HG02840 (cell line): ENCODE measurements at regions not wholly inside any gene's neighbourhood (a gene's known extent, or its start where the extent isn't known, plus 50 kb on each side); places are given as distances from the start of the nearest gene placed in this dataset.
"Not testable (repeated sequence)": the region's sequence is repeated elsewhere in the genome, so short reads cannot be mapped to it uniquely, and the experiment has no call there.

ENCODE experiments used
- ATAC-seq: cut with Tn5 transposase; IDR thresholded peaks from one replicate; pipeline ENCODE4 v1.9.1; 2021; ENCODE audit warnings: mild to moderate bottlenecking, moderate library complexity, moderate number of reproducible peaks; ENCODE audit not compliant: unreplicated experiment, low FRiP score

- no peak for ATAC-seq
These were observed 246.5 kb upstream of the SFRP2 start for GRCh38 chr4:154035341-154035740.

- no peak for ATAC-seq
These were observed 245.0 kb upstream of the SFRP2 start for GRCh38 chr4:154033921-154034320.

GRCh38 chr4:154032914-154033313, 244.0 kb upstream of the SFRP2 start:
- no peak for ATAC-seq

- ATAC-seq: no peak
These were observed 241.9 kb upstream of the SFRP2 start for GRCh38 chr4:154030746-154031145.

GRCh38 chr4:154030152-154030551, 241.3 kb upstream of the SFRP2 start:
- ATAC-seq: no peak

- ATAC-seq: no peak
These were observed 240.3 kb upstream of the SFRP2 start for GRCh38 chr4:154029171-154029570.

GRCh38 chr4:154025110-154025509, 236.2 kb upstream of the SFRP2 start:
- no peak for ATAC-seq

GRCh38 chr4:154024097-154024694, 235.3 kb upstream of the SFRP2 start:
- ATAC-seq: no peak

GRCh38 chr4:154023671-154024070, 234.8 kb upstream of the SFRP2 start:
- ATAC-seq: not testable (repeated sequence)

- ATAC-seq: no peak
These were observed 230.9 kb upstream of the SFRP2 start for GRCh38 chr4:154019811-154020210.

- ATAC-seq: no peak
These were observed 229.8 kb upstream of the SFRP2 start for GRCh38 chr4:154018659-154019058.

GRCh38 chr4:154015578-154015977, 226.7 kb upstream of the SFRP2 start:
- ATAC-seq: no peak

GRCh38 chr4:154014407-154015321, 225.8 kb upstream of the SFRP2 start:
- no peak for ATAC-seq

- ATAC-seq: no peak
These were observed 224.7 kb upstream of the SFRP2 start for GRCh38 chr4:154013576-154013975.

GRCh38 chr4:154010371-154010770, 221.5 kb upstream of the SFRP2 start:
- ATAC-seq: no peak

GRCh38 chr4:154009788-154010187, 220.9 kb upstream of the SFRP2 start:
- no peak for ATAC-seq

GRCh38 chr4:154009191-154009590, 220.3 kb upstream of the SFRP2 start:
- no peak for ATAC-seq

- ATAC-seq: no peak
These were observed 216.3 kb upstream of the SFRP2 start for GRCh38 chr4:154005171-154005520.

GRCh38 chr4:154004507-154005170, 215.8 kb upstream of the SFRP2 start:
- ATAC-seq: no peak

GRCh38 chr4:154004016-154004415, 215.1 kb upstream of the SFRP2 start:
- no peak for ATAC-seq

GRCh38 chr4:154003378-154003777, 214.5 kb upstream of the SFRP2 start:
- ATAC-seq: no peak
